ENCODE measurements at regions not wholly inside any gene's neighbourhood (a gene's known extent, or its start where the extent isn't known, plus 50 kb on each side); places are given as distances from the start of the nearest gene placed in this dataset.

DNA sequence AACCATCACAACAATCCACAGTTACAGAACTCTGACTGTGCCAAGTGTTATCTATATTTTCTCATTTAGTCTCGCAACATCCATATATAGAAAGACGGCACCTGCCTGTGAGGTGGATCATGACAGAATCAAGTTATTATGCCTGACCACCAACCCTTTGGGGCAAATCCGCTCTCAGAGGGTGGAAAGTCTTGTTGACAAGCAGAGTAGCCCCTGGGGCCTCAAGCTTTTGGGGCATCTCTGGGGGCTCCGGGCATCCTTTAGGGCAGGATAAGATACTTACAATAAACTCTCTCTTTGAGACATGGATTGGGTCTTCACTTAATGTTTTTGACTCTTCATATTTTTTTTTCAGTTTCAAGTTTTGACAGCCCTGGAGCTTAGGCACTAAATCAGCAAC lies 150.5 kb upstream of the NAV2 start:
- TF ChIP-seq, protein P1, sequence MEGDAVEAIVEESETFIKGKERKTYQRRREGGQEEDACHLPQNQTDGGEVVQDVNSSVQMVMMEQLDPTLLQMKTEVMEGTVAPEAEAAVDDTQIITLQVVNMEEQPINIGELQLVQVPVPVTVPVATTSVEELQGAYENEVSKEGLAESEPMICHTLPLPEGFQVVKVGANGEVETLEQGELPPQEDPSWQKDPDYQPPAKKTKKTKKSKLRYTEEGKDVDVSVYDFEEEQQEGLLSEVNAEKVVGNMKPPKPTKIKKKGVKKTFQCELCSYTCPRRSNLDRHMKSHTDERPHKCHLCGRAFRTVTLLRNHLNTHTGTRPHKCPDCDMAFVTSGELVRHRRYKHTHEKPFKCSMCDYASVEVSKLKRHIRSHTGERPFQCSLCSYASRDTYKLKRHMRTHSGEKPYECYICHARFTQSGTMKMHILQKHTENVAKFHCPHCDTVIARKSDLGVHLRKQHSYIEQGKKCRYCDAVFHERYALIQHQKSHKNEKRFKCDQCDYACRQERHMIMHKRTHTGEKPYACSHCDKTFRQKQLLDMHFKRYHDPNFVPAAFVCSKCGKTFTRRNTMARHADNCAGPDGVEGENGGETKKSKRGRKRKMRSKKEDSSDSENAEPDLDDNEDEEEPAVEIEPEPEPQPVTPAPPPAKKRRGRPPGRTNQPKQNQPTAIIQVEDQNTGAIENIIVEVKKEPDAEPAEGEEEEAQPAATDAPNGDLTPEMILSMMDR (IDR thresholded peaks at IDR 0.05) = no peak
- no peak for TF ChIP-seq POLR2AphosphoS5 (IDR thresholded peaks at IDR 0.05; ENCODE audit: low read depth, low read length)
- TF ChIP-seq, protein P2, sequence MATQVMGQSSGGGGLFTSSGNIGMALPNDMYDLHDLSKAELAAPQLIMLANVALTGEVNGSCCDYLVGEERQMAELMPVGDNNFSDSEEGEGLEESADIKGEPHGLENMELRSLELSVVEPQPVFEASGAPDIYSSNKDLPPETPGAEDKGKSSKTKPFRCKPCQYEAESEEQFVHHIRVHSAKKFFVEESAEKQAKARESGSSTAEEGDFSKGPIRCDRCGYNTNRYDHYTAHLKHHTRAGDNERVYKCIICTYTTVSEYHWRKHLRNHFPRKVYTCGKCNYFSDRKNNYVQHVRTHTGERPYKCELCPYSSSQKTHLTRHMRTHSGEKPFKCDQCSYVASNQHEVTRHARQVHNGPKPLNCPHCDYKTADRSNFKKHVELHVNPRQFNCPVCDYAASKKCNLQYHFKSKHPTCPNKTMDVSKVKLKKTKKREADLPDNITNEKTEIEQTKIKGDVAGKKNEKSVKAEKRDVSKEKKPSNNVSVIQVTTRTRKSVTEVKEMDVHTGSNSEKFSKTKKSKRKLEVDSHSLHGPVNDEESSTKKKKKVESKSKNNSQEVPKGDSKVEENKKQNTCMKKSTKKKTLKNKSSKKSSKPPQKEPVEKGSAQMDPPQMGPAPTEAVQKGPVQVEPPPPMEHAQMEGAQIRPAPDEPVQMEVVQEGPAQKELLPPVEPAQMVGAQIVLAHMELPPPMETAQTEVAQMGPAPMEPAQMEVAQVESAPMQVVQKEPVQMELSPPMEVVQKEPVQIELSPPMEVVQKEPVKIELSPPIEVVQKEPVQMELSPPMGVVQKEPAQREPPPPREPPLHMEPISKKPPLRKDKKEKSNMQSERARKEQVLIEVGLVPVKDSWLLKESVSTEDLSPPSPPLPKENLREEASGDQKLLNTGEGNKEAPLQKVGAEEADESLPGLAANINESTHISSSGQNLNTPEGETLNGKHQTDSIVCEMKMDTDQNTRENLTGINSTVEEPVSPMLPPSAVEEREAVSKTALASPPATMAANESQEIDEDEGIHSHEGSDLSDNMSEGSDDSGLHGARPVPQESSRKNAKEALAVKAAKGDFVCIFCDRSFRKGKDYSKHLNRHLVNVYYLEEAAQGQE (IDR thresholded peaks at IDR 0.05; ENCODE audit: insufficient read depth in 1 of 2, low read depth in 2 of 2, low read length in 1 of 2) = no peak
